ENCODE measurements at regions not wholly inside any gene's neighbourhood (a gene's known extent, or its start where the extent isn't known, plus 50 kb on each side); places are given as distances from the start of the nearest gene placed in this dataset.

- H3K4me1 ChIP-seq, result no peaks in the 10 kb centered on the region
- H3K4me3 ChIP-seq, result no peak overlapping the region
- no peak for DNase-seq
- TF ChIP-seq, protein P1, sequence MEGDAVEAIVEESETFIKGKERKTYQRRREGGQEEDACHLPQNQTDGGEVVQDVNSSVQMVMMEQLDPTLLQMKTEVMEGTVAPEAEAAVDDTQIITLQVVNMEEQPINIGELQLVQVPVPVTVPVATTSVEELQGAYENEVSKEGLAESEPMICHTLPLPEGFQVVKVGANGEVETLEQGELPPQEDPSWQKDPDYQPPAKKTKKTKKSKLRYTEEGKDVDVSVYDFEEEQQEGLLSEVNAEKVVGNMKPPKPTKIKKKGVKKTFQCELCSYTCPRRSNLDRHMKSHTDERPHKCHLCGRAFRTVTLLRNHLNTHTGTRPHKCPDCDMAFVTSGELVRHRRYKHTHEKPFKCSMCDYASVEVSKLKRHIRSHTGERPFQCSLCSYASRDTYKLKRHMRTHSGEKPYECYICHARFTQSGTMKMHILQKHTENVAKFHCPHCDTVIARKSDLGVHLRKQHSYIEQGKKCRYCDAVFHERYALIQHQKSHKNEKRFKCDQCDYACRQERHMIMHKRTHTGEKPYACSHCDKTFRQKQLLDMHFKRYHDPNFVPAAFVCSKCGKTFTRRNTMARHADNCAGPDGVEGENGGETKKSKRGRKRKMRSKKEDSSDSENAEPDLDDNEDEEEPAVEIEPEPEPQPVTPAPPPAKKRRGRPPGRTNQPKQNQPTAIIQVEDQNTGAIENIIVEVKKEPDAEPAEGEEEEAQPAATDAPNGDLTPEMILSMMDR (IDR thresholded peaks at IDR 0.05), result no peak
- H3K36me3 ChIP-seq, result no peaks in the 10 kb centered on the region
- H3K9me3 ChIP-seq, result no peaks in the 10 kb centered on the region
- no peak overlapping the region for H3K27ac ChIP-seq
- intact Hi-C loops (cut with DNase I; ENCODE audit: low total_unique reads), result no loop called here
- no peaks in the 10 kb centered on the region for H3K27me3 ChIP-seq
These were observed 70.7 kb upstream of the NAP1L1 start for GRCh38 chr12:76155157-76155670.

GRCh38 chr12:76153616-76154015 lies 69.1 kb upstream of the NAP1L1 start:
- Histone ChIP-seq H3K4me3 (no peak overlapping the region), H3K36me3 (no peaks in the 10 kb centered on the region), H3K27ac (no peak overlapping the region), H3K4me1 (no peaks in the 10 kb centered on the region), H3K9me3 (no peaks in the 10 kb centered on the region), H3K27me3 (no peaks in the 10 kb centered on the region)
- TF ChIP-seq, protein P1 (IDR thresholded peaks at IDR 0.05), result no peak
- intact Hi-C loops (cut with DNase I; ENCODE audit: low total_unique reads), result no loop called here
- DNase-seq, result no peak

GRCh38 chr12:76152181-76152807 lies 67.8 kb upstream of the NAP1L1 start:
- H3K4me1 ChIP-seq, result no peaks in the 10 kb centered on the region
- no peaks in the 10 kb centered on the region for H3K36me3 ChIP-seq
- H3K27ac ChIP-seq, result no peak overlapping the region
- no peaks in the 10 kb centered on the region for H3K27me3 ChIP-seq
- TF ChIP-seq, protein P1 (IDR thresholded peaks at IDR 0.05), result no peak
- no peak for DNase-seq
- no peak overlapping the region for H3K4me3 ChIP-seq
- H3K9me3 ChIP-seq, result no peaks in the 10 kb centered on the region
- intact Hi-C loops (cut with DNase I; ENCODE audit: low total_unique reads), result no loop called here

GRCh38 chr12:76144245-76144549 lies 59.7 kb upstream of the NAP1L1 start:
- H3K27ac ChIP-seq, result no peak overlapping the region
- TF ChIP-seq, protein P1 (IDR thresholded peaks at IDR 0.05), result no peak
- peak in 1 of 2 donors; percentile 29 for DNase-seq
- intact Hi-C loops (cut with DNase I; ENCODE audit: low total_unique reads), result no loop called here
- no peaks in the 10 kb centered on the region for H3K9me3 ChIP-seq
- H3K27me3 ChIP-seq, result no peaks in the 10 kb centered on the region
- no peaks in the 10 kb centered on the region for H3K36me3 ChIP-seq
- H3K4me1 ChIP-seq, result no peaks in the 10 kb centered on the region
- H3K4me3 ChIP-seq, result no peak overlapping the region

- H3K36me3 ChIP-seq, result no peaks in the 10 kb centered on the region
- H3K27me3 ChIP-seq, result no peaks in the 10 kb centered on the region
- intact Hi-C loops (cut with DNase I; ENCODE audit: low total_unique reads), result no loop called here
- no peak overlapping the region for H3K27ac ChIP-seq
- H3K4me3 ChIP-seq, result no peak overlapping the region
- DNase-seq, result no peak
- H3K4me1 ChIP-seq, result no peaks in the 10 kb centered on the region
- H3K9me3 ChIP-seq, result no peaks in the 10 kb centered on the region
- TF ChIP-seq, protein P1 (IDR thresholded peaks at IDR 0.05), result no peak
These were observed 59.1 kb upstream of the NAP1L1 start for GRCh38 chr12:76143343-76144244.

All from tibial artery (tissue), 4 donors.